ENCODE measurements at regions not wholly inside any gene's neighbourhood (a gene's known extent, or its start where the extent isn't known, plus 50 kb on each side); places are given as distances from the start of the nearest gene placed in this dataset.

DNA sequence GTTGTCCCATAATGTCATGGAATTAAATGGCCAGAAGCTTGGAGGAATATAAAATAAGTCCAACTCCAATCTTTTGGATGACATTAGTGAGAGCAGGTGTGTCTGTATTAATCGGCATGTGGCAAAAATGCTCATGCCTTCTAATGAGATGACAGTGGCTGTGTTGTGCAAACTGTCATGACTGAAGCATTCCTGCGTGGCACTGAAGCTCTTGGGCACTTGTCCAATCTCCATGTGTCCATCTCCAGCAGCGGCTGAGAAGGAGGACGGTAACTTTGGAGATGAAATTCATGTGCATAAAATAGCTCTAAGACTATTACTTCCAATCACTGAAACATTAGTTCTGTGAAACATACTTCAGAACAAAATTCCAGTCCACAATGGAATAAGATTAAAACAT, 697.5 kb upstream of the GRAMD2B start:
- TF ChIP-seq, protein P1, sequence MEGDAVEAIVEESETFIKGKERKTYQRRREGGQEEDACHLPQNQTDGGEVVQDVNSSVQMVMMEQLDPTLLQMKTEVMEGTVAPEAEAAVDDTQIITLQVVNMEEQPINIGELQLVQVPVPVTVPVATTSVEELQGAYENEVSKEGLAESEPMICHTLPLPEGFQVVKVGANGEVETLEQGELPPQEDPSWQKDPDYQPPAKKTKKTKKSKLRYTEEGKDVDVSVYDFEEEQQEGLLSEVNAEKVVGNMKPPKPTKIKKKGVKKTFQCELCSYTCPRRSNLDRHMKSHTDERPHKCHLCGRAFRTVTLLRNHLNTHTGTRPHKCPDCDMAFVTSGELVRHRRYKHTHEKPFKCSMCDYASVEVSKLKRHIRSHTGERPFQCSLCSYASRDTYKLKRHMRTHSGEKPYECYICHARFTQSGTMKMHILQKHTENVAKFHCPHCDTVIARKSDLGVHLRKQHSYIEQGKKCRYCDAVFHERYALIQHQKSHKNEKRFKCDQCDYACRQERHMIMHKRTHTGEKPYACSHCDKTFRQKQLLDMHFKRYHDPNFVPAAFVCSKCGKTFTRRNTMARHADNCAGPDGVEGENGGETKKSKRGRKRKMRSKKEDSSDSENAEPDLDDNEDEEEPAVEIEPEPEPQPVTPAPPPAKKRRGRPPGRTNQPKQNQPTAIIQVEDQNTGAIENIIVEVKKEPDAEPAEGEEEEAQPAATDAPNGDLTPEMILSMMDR (IDR thresholded peaks at IDR 0.05) = no peak
- TF ChIP-seq EP300 (IDR thresholded peaks at IDR 0.05) = no peak
- no peak for TF ChIP-seq POLR2AphosphoS5 (IDR thresholded peaks at IDR 0.05)

Measured in suprapubic skin (tissue), 4 donors.